ENCODE measurements at regions not wholly inside any gene's neighbourhood (a gene's known extent, or its start where the extent isn't known, plus 50 kb on each side); places are given as distances from the start of the nearest gene placed in this dataset.

GRCh38 chr5:142542078-142542477 is 143.8 kb downstream of the FGF1 start:
- ChIA-PET POLR2A (no interaction called here), CTCF (ENCODE audit: low intra/inter-chr PET ratio, low total read pairs) (no interaction called here)
- DNase-seq (ENCODE audit: low spot score) (no peak), FAIRE-seq (no peak), ATAC-seq (no peak)
- H3K36me3 ChIP-seq (replicated peaks in 1 of 2; ENCODE audit: control insufficient read depth in 1 of 2, insufficient read depth in 2 of 2, low read length in 2 of 2), result no peaks in the 10 kb centered on the region
- 89% methylated on average over 7 of the region's 7 CpGs for WGBS (ENCODE audit: low lambda C conversion rate)
- H3K4me3 ChIP-seq (replicated peaks in 1 of 3; ENCODE audit: insufficient read depth in 1 of 3, low read depth in 2 of 3, low read length in 3 of 3), result no peak overlapping the region
- no peak overlapping the region for H3K27ac ChIP-seq (ENCODE audit: extremely low read length, insufficient read depth, low read length)
- BruUV-seq (replicated peaks), result no TSS peak
- no peaks in the 10 kb centered on the region for H3K27me3 ChIP-seq (ENCODE audit: control insufficient read depth in 1 of 2, insufficient read depth in 2 of 2, low read length in 2 of 2)
- H3K4me1 ChIP-seq (ENCODE audit: insufficient read depth, low read length), result no peaks in the 10 kb centered on the region
- TF ChIP-seq ZC3H4 (CRISPR knock-in tag; IDR thresholded peaks at IDR 0.05; ENCODE audit: borderline replicate concordance) (no peak), RNF2 (conservative IDR thresholded peaks at IDR 0.05; ENCODE audit: low read depth) (no peak), ZNF615 (CRISPR knock-in tag; IDR thresholded peaks at IDR 0.05; ENCODE audit: borderline replicate concordance) (no peak), ZFP37 (CRISPR knock-in tag; IDR thresholded peaks at IDR 0.05; ENCODE audit: borderline replicate concordance) (no peak), ZBTB33 (CRISPR knock-in tag; IDR thresholded peaks at IDR 0.05) (no peak), ZNF274 (CRISPR knock-in tag; IDR thresholded peaks at IDR 0.05) (no peak), NFRKB (IDR thresholded peaks at IDR 0.05) (no peak), KDM1A (CRISPR knock-in tag; IDR thresholded peaks at IDR 0.05) (no peak), ZNF670 (CRISPR knock-in tag; IDR thresholded peaks at IDR 0.05; ENCODE audit: borderline replicate concordance) (no peak), LCORL (IDR thresholded peaks at IDR 0.05) (no peak), LCORL (CRISPR knock-in tag; IDR thresholded peaks at IDR 0.05) (no peak), ZNF354B (CRISPR knock-in tag; IDR thresholded peaks at IDR 0.05) (no peak), ZNF34 (CRISPR knock-in tag; IDR thresholded peaks at IDR 0.05; ENCODE audit: borderline replicate concordance) (no peak)
- H4K20me1 ChIP-seq (ENCODE audit: insufficient read depth, low read length), result no peaks in the 10 kb centered on the region
- no peaks in the 10 kb centered on the region for H3K79me2 ChIP-seq (ENCODE audit: insufficient read depth, low read length)
- intact Hi-C loops (cut with micrococcal nuclease; ENCODE audit: unreplicated experiment) (no loop called here), in situ Hi-C loops (cut with HindIII; ENCODE audit: extremely low pct_ligation_motif_present, low pct_unique_long_range_greater_than_20kb) (no loop called here)
- no peak overlapping the region for H3K4me2 ChIP-seq (ENCODE audit: low read depth, low read length)
- no peak overlapping the region for H3K9ac ChIP-seq (ENCODE audit: insufficient read depth, low read depth, low read length)
- no peaks in the 10 kb centered on the region for H3K9me3 ChIP-seq (ENCODE audit: low read length)
- H2AFZ ChIP-seq (ENCODE audit: low read length), result no peak overlapping the region
